ENCODE measurements at regions not wholly inside any gene's neighbourhood (a gene's known extent, or its start where the extent isn't known, plus 50 kb on each side); places are given as distances from the start of the nearest gene placed in this dataset.

DNA sequence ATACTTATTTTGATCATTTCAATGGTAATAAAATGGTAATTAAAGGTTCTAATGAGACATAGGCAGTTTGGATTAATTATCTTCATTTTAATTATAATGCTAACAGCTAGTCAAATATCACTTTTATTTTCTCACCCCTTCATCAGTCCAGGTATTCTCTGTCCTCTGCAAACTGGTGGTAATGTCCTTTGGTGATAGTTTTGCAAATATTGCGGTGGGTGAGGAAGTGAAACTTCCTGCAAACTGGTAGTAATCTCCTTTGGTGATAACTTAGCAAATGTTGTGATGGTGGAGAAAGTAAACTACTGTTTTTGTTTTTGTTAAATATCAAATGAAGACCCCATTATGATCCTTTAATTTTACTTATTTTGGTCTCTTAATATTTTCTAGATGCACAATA, 209.0 kb downstream of the AMY1C start:
- Mint-ChIP-seq H3K27me3 (ENCODE audit: insufficient read depth, unreplicated experiment) (no peaks in the 10 kb centered on the region), H3K4me1 (ENCODE audit: insufficient read depth, unreplicated experiment) (no peaks in the 10 kb centered on the region), H3K36me3 (ENCODE audit: insufficient read depth, unreplicated experiment) (no peaks in the 10 kb centered on the region), H3K27ac (ENCODE audit: low read depth, unreplicated experiment) (no peak overlapping the region), H3K9me3 (ENCODE audit: unreplicated experiment) (no peaks in the 10 kb centered on the region), H3K4me3 (ENCODE audit: unreplicated experiment) (no peak overlapping the region)
- no peak for DNase-seq (ENCODE audit: unreplicated experiment)
- BruUV-seq (replicated peaks), result no TSS peak
- CTCF ChIA-PET, result no interaction called here
- TF ChIP-seq, protein P1, sequence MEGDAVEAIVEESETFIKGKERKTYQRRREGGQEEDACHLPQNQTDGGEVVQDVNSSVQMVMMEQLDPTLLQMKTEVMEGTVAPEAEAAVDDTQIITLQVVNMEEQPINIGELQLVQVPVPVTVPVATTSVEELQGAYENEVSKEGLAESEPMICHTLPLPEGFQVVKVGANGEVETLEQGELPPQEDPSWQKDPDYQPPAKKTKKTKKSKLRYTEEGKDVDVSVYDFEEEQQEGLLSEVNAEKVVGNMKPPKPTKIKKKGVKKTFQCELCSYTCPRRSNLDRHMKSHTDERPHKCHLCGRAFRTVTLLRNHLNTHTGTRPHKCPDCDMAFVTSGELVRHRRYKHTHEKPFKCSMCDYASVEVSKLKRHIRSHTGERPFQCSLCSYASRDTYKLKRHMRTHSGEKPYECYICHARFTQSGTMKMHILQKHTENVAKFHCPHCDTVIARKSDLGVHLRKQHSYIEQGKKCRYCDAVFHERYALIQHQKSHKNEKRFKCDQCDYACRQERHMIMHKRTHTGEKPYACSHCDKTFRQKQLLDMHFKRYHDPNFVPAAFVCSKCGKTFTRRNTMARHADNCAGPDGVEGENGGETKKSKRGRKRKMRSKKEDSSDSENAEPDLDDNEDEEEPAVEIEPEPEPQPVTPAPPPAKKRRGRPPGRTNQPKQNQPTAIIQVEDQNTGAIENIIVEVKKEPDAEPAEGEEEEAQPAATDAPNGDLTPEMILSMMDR (IDR thresholded peaks at IDR 0.05; ENCODE audit: unreplicated experiment), result no peak
- POLR2A ChIA-PET, result interaction anchor here (0.7 kb wide), 1 partner anchor 11 kb away, joined by 3 read pairs; no protein-coding TSS in a partner anchor
- intact Hi-C loops (cut with micrococcal nuclease), result no loop called here

DNA sequence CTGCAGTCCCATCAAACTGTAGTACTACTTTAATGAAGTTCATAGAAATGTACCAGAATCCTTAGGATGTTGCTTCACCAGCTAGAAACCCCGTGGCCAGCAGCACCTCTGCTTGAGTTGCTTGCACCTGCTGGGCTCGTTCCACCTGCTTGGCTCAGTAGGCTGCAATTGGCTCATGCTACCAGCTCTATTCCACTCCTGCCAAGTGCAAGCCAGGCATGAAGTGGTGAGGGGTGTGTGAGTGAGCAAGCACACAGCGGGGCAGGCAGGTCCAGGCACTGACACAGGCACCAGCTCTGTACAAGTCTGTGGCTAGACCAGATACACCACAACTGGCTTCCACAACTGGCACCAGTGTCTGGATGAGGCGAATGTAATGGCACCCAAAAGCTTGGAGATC, 209.9 kb downstream of the AMY1C start:
- no TSS peak for BruUV-seq (replicated peaks)
- H3K36me3 Mint-ChIP-seq (ENCODE audit: insufficient read depth, unreplicated experiment), result no peaks in the 10 kb centered on the region
- H3K4me1 Mint-ChIP-seq (ENCODE audit: insufficient read depth, unreplicated experiment), result no peaks in the 10 kb centered on the region
- H3K27ac Mint-ChIP-seq (ENCODE audit: low read depth, unreplicated experiment), result no peak overlapping the region
- intact Hi-C loops (cut with micrococcal nuclease), result no loop called here
- no peak overlapping the region for H3K4me3 Mint-ChIP-seq (ENCODE audit: unreplicated experiment)
- CTCF ChIA-PET, result interaction anchor here (1.0 to 1.8 kb wide), 2 partner anchors 8 to 173 kb away, joined by 3 to 6 read pairs; no protein-coding TSS in a partner anchor
- POLR2A ChIA-PET, result no interaction called here
- DNase-seq (ENCODE audit: unreplicated experiment), result no peak
- no peaks in the 10 kb centered on the region for H3K27me3 Mint-ChIP-seq (ENCODE audit: insufficient read depth, unreplicated experiment)
- H3K9me3 Mint-ChIP-seq (ENCODE audit: unreplicated experiment), result no peaks in the 10 kb centered on the region
- TF ChIP-seq, protein P1 (IDR thresholded peaks at IDR 0.05; ENCODE audit: unreplicated experiment), result no peak

DNA sequence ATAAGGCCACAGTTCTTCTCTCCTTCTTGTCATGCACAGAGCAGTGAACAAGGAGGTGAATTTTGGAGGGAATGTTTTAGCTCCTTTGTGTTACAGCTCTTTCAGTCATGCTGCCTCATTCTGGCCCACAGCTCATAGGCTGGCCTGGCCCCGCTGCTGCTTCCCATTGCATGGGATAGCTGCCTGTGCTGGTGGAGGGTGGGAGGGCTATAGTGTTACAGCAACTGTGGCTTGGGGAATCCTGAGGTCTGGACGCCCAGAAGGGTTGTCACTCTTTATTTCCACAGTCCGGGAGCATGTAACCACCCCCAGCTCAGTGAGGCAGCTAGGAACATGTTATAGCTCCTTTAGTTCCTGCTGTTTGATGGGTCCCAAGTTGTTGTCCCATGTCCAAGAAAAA, 210.3 kb downstream of the AMY1C start:
- Mint-ChIP-seq H3K27me3 (ENCODE audit: insufficient read depth, unreplicated experiment) (no peaks in the 10 kb centered on the region), H3K36me3 (ENCODE audit: insufficient read depth, unreplicated experiment) (no peaks in the 10 kb centered on the region), H3K4me1 (ENCODE audit: insufficient read depth, unreplicated experiment) (no peaks in the 10 kb centered on the region), H3K9me3 (ENCODE audit: unreplicated experiment) (no peaks in the 10 kb centered on the region), H3K4me3 (ENCODE audit: unreplicated experiment) (no peak overlapping the region), H3K27ac (ENCODE audit: low read depth, unreplicated experiment) (no peak overlapping the region)
- POLR2A ChIA-PET, result no interaction called here
- DNase-seq (ENCODE audit: unreplicated experiment), result no peak
- CTCF ChIA-PET, result interaction anchor here (0.8 to 1.8 kb wide), 4 partner anchors 9 to 172 kb away, joined by 3 to 6 read pairs (median 3); no protein-coding TSS in a partner anchor
- BruUV-seq (replicated peaks), result no TSS peak
- intact Hi-C loops (cut with micrococcal nuclease), result no loop called here
- TF ChIP-seq, protein P1 (IDR thresholded peaks at IDR 0.05; ENCODE audit: unreplicated experiment), result no peak

DNA sequence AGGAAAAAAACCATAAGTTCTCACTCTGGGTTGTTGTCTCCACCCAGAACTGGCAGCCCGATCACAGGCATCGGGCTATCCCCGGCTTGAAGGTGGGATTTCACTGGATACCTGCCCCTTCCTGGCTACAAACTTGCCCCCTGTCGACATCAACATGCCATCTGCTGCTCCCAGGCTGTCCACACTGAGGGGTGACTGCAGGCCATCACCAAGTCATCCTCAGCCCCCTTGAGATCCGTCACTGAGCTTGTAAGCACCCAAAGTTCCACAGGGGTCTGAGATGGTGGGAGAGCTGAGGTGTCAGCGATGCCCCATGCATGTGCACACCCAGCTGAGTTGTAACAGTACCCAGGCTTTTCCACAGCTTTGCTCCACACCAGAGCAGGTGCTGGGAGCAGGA, 211.0 kb downstream of the AMY1C start:
- H3K9me3 Mint-ChIP-seq (ENCODE audit: unreplicated experiment), result no peaks in the 10 kb centered on the region
- intact Hi-C loops (cut with micrococcal nuclease), result no loop called here
- no peaks in the 10 kb centered on the region for H3K27me3 Mint-ChIP-seq (ENCODE audit: insufficient read depth, unreplicated experiment)
- DNase-seq (ENCODE audit: unreplicated experiment), result no peak
- ChIA-PET POLR2A (no interaction called here), CTCF (interaction anchor here (0.8 to 1.8 kb wide), 3 partner anchors 11 to 172 kb away, joined by 3 to 6 read pairs (median 3); no protein-coding TSS in a partner anchor)
- no peak overlapping the region for H3K27ac Mint-ChIP-seq (ENCODE audit: low read depth, unreplicated experiment)
- no peak overlapping the region for H3K4me3 Mint-ChIP-seq (ENCODE audit: unreplicated experiment)
- no peaks in the 10 kb centered on the region for H3K36me3 Mint-ChIP-seq (ENCODE audit: insufficient read depth, unreplicated experiment)
- no TSS peak for BruUV-seq (replicated peaks)
- H3K4me1 Mint-ChIP-seq (ENCODE audit: insufficient read depth, unreplicated experiment), result no peaks in the 10 kb centered on the region
- TF ChIP-seq, protein P1 (IDR thresholded peaks at IDR 0.05; ENCODE audit: unreplicated experiment), result no peak

All from MCF 10A (cell line).